HEK293T (cell line): ENCODE measurements at regions not wholly inside any gene's neighbourhood (a gene's known extent, or its start where the extent isn't known, plus 50 kb on each side); places are given as distances from the start of the nearest gene placed in this dataset.

ENCODE experiments used
- CTCF ChIA-PET: fragments of 350-600 bp; formaldehyde crosslinking; extraction: SDS; loops from one replicate; lab custom pipeline; 2021; ENCODE audit warnings: antibody characterized with exemption, inconsistent platforms; lab: Yijun Ruan, JAX
- POLR2A ChIA-PET: fragments of 350-600 bp; formaldehyde crosslinking; extraction: SDS; loops from one replicate; lab custom pipeline; 2020; ENCODE audit warnings: antibody characterized with exemption, inconsistent platforms; lab: Yijun Ruan, JAX
- DNase-seq: peaks from one replicate; pipeline ENCODE4 v3.0.0; 2012; ENCODE audit warnings: mixed read lengths; ENCODE audit errors: extremely low spot score
- ARNT ChIP-seq: fragments of 450-650 bp; IDR thresholded peaks from 2 replicates; pipeline ENCODE4 v1.6.1; 2017; ENCODE audit warnings: mild to moderate bottlenecking
- BHLHE40 ChIP-seq: fragments of 450-650 bp; IDR thresholded peaks from 2 replicates; pipeline ENCODE4 v1.6.1; 2016; ENCODE audit warnings: mild to moderate bottlenecking, moderate library complexity, borderline replicate concordance
- CTBP1 ChIP-seq: fragments of 450-650 bp; IDR thresholded peaks from 2 replicates; pipeline ENCODE4 v1.6.1; 2016; ENCODE audit warnings: borderline replicate concordance
- ELF4 ChIP-seq: fragments of 450-650 bp; IDR thresholded peaks from 2 replicates; pipeline ENCODE4 v1.6.1; 2017; ENCODE audit warnings: antibody characterized with exemption
- FOXA1 ChIP-seq: fragments of 450-650 bp; IDR thresholded peaks from 2 replicates; pipeline ENCODE4 v1.6.1; 2016; ENCODE audit warnings: mild to moderate bottlenecking
- FOXK2 ChIP-seq: fragments of 450-650 bp; IDR thresholded peaks from 2 replicates; pipeline ENCODE4 v1.6.1; 2016; ENCODE audit warnings: mild to moderate bottlenecking
- FOXM1 ChIP-seq: fragments of 450-650 bp; IDR thresholded peaks from 2 replicates; pipeline ENCODE4 v1.6.1; 2017; ENCODE audit warnings: mild to moderate bottlenecking, borderline replicate concordance
- HDGF ChIP-seq: fragments of 450-650 bp; IDR thresholded peaks from 2 replicates; pipeline ENCODE4 v1.6.1; 2017; ENCODE audit warnings: antibody characterized with exemption, borderline replicate concordance
- L3MBTL2 ChIP-seq: fragments of 450-650 bp; conservative IDR thresholded peaks from 2 replicates; pipeline ENCODE4 v1.6.1; 2016; ENCODE audit warnings: mild to moderate bottlenecking
- LEF1 ChIP-seq: fragments of 450-650 bp; IDR thresholded peaks from 2 replicates; pipeline ENCODE4 v1.6.1; 2017; ENCODE audit warnings: mild to moderate bottlenecking, borderline replicate concordance
- NFRKB ChIP-seq: fragments of 450-650 bp; IDR thresholded peaks from 2 replicates; pipeline ENCODE4 v1.6.1; 2016; ENCODE audit warnings: mild to moderate bottlenecking, moderate library complexity
- PKNOX1 ChIP-seq: fragments of 450-650 bp; IDR thresholded peaks from 2 replicates; pipeline ENCODE4 v1.6.1; 2016
- SP1 ChIP-seq: fragments of 450-650 bp; IDR thresholded peaks from 2 replicates; pipeline ENCODE4 v1.6.1; 2017
- SUZ12 ChIP-seq: fragments of 450-650 bp; IDR thresholded peaks from 2 replicates; pipeline ENCODE4 v1.6.1; 2016; ENCODE audit warnings: mild to moderate bottlenecking
- TARDBP ChIP-seq: fragments of 450-650 bp; IDR thresholded peaks from 2 replicates; pipeline ENCODE4 v1.6.1; 2016
- ZNF384 ChIP-seq: fragments of 450-650 bp; IDR thresholded peaks from 2 replicates; pipeline ENCODE4 v1.6.1; 2016

- ChIA-PET POLR2A (no interaction called here), CTCF (no interaction called here)
- DNase-seq = no peak
- no peak for TF ChIP-seq ARNT
- no peak for TF ChIP-seq FOXA1
Measured at GRCh38 chr1:102085896-102086295, 89.2 kb upstream of the OLFM3 start.

GRCh38 chr1:102084771-102085535 is 88.2 kb upstream of the OLFM3 start:
- ChIA-PET POLR2A (no interaction called here), CTCF (no interaction called here)
- no peak for TF ChIP-seq LEF1
- TF ChIP-seq L3MBTL2 = no peak
- TF ChIP-seq ZNF384 = no peak
- no peak for TF ChIP-seq TARDBP
- no peak for TF ChIP-seq BHLHE40
- TF ChIP-seq PKNOX1 = no peak
- TF ChIP-seq FOXA1 = no peak
- TF ChIP-seq SUZ12 = no peak
- TF ChIP-seq FOXK2 = no peak
- TF ChIP-seq CTBP1 = no peak
- TF ChIP-seq HDGF = no peak
- TF ChIP-seq SP1 = no peak
- TF ChIP-seq NFRKB = no peak
- no peak for TF ChIP-seq ARNT
- TF ChIP-seq ELF4 = no peak
- no peak for TF ChIP-seq FOXM1
- no peak for DNase-seq

- CTCF ChIA-PET = no interaction called here
- DNase-seq = no peak
- no peak for TF ChIP-seq HDGF
- no peak for TF ChIP-seq BHLHE40
- TF ChIP-seq ZNF384 = no peak
- TF ChIP-seq SUZ12 = no peak
- TF ChIP-seq ARNT = no peak
- no peak for TF ChIP-seq ELF4
- TF ChIP-seq LEF1 = no peak
- no peak for TF ChIP-seq PKNOX1
- TF ChIP-seq FOXA1 = no peak
- TF ChIP-seq TARDBP = no peak
- TF ChIP-seq SP1 = no peak
- no peak for TF ChIP-seq FOXK2
- no peak for TF ChIP-seq FOXM1
- no peak for TF ChIP-seq L3MBTL2
- TF ChIP-seq NFRKB = no peak
- TF ChIP-seq CTBP1 = no peak
- POLR2A ChIA-PET = no interaction called here
Measured at GRCh38 chr1:102083192-102083591, 86.5 kb upstream of the OLFM3 start.

GRCh38 chr1:102074874-102075273 is 78.1 kb upstream of the OLFM3 start:
- ChIA-PET CTCF (no interaction called here), POLR2A (no interaction called here)
- TF ChIP-seq CTBP1 (no peak), TARDBP (no peak), SUZ12 (no peak), NFRKB (no peak), LEF1 (no peak), ZNF384 (no peak), BHLHE40 (no peak), FOXK2 (no peak), ARNT (no peak), HDGF (no peak), L3MBTL2 (no peak), FOXM1 (no peak), FOXA1 (no peak), ELF4 (no peak), SP1 (no peak), PKNOX1 (no peak)
- DNase-seq = no peak

- no peak for DNase-seq
- no peak for TF ChIP-seq PKNOX1
- no peak for TF ChIP-seq NFRKB
- TF ChIP-seq LEF1 = no peak
- TF ChIP-seq BHLHE40 = no peak
- TF ChIP-seq CTBP1 = no peak
- TF ChIP-seq FOXK2 = no peak
- no peak for TF ChIP-seq ZNF384
- POLR2A ChIA-PET = no interaction called here
- CTCF ChIA-PET = no interaction called here
Measured at GRCh38 chr1:102071451-102071850, 74.7 kb upstream of the OLFM3 start.

- no peak for DNase-seq
- TF ChIP-seq CTBP1 (no peak), FOXM1 (no peak)
- ChIA-PET POLR2A (no interaction called here), CTCF (no interaction called here)
Measured at GRCh38 chr1:102050556-102050955, 53.8 kb upstream of the OLFM3 start.
